NCI-H446 (cell line): ENCODE measurements at regions not wholly inside any gene's neighbourhood (a gene's known extent, or its start where the extent isn't known, plus 50 kb on each side); places are given as distances from the start of the nearest gene placed in this dataset.

Experiments used
- DNase-seq, 2 experiments: peaks; one replicate each; lab custom pipeline; 2025; lab: John Stamatoyannopoulos, UW

DNA sequence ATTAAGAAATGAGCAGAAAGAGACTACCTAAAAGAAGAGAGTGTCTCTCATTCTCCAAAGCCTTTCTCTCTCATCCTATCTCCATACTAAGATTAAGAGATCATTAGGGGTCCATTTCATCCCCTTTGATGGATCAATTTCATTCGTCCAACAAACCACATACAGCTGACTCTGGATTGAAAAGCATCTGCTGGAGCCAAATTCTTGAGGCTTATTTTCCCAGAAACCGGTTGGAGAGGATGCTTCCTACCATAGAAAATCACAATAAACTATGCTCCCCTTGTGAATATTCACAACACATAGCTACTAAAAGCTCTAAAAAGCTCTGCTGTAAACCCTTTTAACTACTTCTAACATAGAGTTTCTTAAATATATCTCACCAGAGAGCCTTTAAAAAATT is 755.0 kb upstream of the ZNF608 start:
- no peak for DNase-seq

DNA sequence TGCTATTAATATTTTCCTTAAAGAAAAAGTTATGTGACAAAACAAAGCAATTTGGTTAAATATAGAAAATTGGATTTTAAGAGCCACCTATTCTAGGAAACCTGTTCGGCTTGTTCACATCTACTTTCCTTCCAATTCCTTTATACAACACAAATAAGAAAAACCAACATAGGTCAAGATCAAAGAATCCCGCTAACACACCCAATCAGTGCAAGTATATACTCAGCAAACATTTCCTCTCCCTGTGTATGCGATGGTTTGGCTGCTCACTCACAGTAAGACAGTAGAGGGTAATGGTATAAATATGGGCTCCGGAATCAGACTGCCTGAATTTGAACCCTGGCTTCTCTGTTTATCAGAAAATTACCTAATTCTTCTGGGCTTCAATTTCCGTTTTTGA is 757.5 kb upstream of the ZNF608 start:
- DNase-seq: no peak

- DNase-seq: no peak
These were observed 758.7 kb upstream of the ZNF608 start for GRCh38 chr5:125505115-125505514.

- no peak for DNase-seq
These were observed 759.7 kb upstream of the ZNF608 start for GRCh38 chr5:125506124-125506523.

GRCh38 chr5:125508225-125508624 is 761.8 kb upstream of the ZNF608 start:
- DNase-seq: no peak

- DNase-seq: no peak
These were observed 764.2 kb upstream of the ZNF608 start for GRCh38 chr5:125510651-125511050.

GRCh38 chr5:125517973-125518550 is 771.6 kb upstream of the ZNF608 start:
- DNase-seq: no peak

- no peak for DNase-seq
These were observed 774.9 kb upstream of the ZNF608 start for GRCh38 chr5:125521289-125521688.

DNA sequence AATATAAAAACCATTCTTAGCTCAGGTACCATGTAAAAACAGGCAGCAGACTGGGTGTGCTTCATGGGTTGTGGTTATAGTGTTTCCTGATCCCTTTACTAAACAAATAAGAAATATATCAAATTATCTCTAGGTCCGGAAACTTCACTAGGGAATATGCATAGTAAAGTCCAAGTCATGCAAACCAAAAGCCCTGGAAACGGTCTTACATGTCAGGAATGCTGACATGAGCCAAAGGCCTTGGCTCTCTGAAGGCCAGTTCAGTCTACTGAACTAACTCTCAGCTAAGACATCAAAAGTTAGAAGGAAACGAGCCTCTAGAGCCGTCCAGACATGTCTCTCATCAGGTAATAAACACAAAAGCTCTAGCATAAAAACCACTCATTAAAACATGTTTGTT is 778.9 kb upstream of the ZNF608 start:
- no peak for DNase-seq

GRCh38 chr5:125526966-125527365 is 780.5 kb upstream of the ZNF608 start:
- no peak for DNase-seq

- DNase-seq: no peak
These were observed 782.4 kb upstream of the ZNF608 start for GRCh38 chr5:125528881-125529280.

DNA sequence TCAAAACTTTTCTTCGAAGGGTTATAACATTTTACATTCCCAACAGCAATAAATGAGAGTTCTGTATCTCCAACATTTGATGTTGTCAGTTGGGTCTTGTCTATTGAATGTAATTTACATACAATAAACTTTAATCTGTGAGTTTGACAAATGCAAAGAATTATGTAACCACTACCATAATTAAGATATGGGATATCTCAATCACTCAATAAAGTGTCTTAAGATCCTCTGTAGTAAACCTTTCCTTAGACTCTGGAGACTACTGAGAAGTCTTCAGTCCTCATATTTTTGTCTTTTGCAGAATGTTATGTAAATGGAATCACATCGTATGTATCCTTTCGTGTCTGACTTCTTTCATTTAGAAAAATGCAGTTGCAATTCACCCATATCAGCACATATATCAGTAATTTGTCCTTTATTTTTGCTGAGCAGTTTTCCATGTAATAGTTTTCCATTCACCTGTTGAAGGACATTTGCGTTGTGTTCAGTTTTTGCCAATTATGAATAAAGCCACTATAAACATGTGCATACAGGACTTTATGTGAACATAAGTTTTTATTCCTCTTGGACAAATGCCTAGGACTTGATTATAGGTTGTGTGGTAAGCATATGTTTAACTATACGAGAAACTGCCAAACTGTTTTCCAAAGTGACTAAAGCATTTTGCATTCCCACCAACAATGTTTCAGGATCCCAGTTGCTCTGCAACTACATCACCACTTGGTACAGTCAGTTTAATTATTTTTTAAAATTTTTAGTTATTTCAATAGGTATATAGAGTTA is 784.6 kb upstream of the ZNF608 start:
- peak in 1 of 2 experiments; percentile 9 for DNase-seq

- DNase-seq: no peak
These were observed 789.7 kb upstream of the ZNF608 start for GRCh38 chr5:125536095-125536494.

DNA sequence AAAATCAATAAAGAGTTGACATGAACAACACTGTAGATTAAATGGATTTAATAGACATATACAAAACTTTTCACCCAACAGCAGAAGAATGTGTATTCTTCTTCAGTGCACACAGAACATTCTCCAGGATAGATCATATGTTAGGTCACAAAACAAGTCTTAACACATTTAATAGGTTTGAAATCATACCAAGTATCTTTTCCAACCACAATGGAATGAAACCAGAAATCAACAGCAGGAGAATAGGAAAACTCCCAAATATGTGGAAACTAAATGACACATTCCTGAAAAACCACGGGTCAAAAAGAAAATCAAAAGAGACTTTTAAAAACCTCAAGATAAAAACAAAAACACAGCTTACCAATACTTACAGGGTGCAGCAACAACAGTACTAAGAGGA is 790.1 kb upstream of the ZNF608 start:
- DNase-seq: no peak

GRCh38 chr5:125537661-125538060 is 791.2 kb upstream of the ZNF608 start:
- no peak for DNase-seq

- no peak for DNase-seq
These were observed 792.0 kb upstream of the ZNF608 start for GRCh38 chr5:125538469-125538868.

DNA sequence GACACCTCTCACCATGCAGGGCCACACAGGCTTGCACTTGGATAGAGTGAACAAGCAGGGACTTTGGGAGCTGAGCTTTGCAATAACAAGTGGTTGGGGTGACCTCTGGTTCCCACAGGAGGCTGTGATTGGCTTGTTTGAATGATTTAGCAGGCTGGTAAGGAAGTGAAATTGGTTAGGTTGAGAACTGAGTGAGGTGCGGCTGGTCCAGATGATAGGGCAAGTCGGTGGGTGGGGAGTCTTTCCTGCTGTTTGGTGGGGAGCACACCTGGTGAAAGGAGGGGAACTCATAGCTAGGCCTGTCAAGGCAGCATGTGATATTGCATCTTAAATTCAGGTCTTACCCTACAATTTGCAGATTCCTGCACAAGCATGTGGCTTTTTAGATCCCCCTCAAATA is 794.6 kb upstream of the ZNF608 start:
- no peak for DNase-seq

DNA sequence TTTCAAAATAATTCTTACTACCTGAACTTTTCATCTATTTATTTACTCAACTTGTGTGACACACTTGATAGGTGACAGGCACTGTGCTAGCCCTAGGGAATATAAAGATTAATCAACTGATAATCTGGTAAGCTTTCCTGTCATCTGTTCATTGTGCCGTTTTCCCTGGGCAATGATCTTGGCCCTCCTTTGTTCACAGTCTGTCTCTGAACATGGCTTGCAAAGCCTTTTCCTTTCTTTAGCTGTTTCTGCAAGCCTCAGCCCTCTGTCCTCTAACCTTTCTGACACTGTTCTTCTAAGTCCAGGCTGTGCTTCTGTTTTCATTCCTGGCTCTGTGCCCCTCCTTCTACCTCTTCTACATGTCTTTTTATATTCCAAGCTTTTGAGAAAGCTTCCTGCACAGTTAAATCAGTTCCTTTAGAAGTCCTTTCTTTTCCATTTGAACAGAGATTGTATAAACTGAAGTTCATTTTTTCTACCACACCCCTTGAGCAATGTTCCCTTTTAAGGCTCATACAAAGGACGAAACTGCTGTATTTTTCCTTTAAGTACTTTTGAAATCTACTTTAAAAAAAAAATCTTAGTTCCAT is 803.0 kb upstream of the ZNF608 start:
- no peak for DNase-seq

DNA sequence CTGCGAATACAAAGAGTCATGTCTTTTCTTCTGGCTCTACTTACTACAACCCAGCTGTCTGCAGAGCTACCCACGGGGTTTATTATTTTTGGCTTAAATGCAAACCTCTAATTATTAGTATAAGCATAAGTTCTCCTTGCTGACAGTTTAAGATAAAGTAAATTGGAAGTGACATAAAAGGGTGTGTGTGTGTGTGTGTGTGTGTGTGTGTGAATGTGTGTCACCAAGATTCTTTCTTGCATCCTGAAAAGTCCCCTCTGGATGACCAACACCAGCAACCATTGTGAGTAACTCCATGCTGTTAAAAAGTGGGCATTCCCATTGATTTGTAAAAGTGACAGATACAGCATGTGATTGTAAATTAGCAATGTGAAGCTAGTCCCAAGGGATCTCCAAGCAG is 803.8 kb upstream of the ZNF608 start:
- DNase-seq: peak in 1 of 2 experiments; percentile 45

- DNase-seq: no peak
These were observed 804.8 kb upstream of the ZNF608 start for GRCh38 chr5:125551246-125551645.

GRCh38 chr5:125551797-125552196 is 805.4 kb upstream of the ZNF608 start:
- no peak for DNase-seq

DNA sequence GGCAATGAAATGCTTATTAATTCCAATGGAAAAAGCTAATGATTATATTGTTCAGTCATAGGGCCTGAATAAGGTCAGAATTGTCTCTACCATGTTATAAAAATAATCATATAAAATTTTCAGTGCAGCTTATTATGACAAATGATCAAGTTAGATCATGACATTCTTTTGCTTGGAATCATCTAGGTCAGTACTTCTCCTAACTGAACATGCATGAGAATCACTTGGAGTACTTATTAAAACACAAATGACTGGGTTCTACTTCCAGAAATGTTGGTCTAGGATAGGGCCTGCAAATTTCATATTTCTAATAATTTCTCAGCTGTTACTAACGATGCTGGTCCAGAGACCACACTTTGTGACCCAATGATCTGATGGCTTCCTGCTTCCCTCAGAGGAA is 806.0 kb upstream of the ZNF608 start:
- DNase-seq: no peak

DNA sequence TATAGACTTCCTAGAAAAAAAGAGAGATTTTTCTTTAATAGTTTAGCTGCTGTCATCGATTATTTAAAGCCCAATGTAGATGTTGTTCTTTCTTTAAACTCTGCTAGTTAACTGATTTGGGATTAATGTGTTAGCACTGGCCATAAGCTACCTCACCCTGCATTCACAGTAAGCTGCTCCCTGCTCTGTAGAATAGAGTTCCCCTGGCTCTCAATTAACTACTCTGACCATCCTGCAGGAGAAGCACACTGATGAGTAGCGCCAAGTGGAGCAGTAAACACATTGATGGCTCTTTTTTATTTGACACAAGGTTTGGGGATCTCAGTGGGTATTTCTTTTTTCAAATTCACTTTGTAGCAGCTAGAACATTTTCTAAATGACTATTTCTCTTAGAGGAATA is 807.9 kb upstream of the ZNF608 start:
- DNase-seq: no peak

- DNase-seq: no peak
These were observed 809.2 kb upstream of the ZNF608 start for GRCh38 chr5:125555591-125555990.
